Endothelial cell of umbilical vein (primary cell): ENCODE measurements at regions not wholly inside any gene's neighbourhood (a gene's known extent, or its start where the extent isn't known, plus 50 kb on each side); places are given as distances from the start of the nearest gene placed in this dataset.

Source experiments
- BruUV-seq: library from RNA; stranded (reverse); fragments of 400-500 nt; replicated peaks from 2 replicates; lab custom pipeline; 2021; lab: Mats Ljungman, UMichigan
- CTCF ChIA-PET: fragments of 300-600, 350-600 bp; sonication (Branson Sonifier 250); formaldehyde crosslinking; loops from one replicate; lab custom pipeline; 2021; ENCODE audit warnings: antibody characterized with exemption, inconsistent platforms; lab: Charles Lee
- POLR2A ChIA-PET: fragments of 300-600, 350-600 bp; sonication (Branson Sonifier 250); formaldehyde crosslinking; loops from one replicate; lab custom pipeline; 2021; ENCODE audit warnings: antibody characterized with exemption, inconsistent platforms; lab: Charles Lee
- DNase-seq: peaks from one replicate; pipeline ENCODE4 v3.0.0-alpha.2; 2011; ENCODE audit warnings: low read depth, low spot score
- FAIRE-seq: peaks from 2 replicates; lab custom pipeline; 2011; peaks lifted over from hg19 to GRCh38; lab: Jason Lieb, UNC
- H2AFZ ChIP-seq: 2 replicates; pipeline ENCODE4 v1.6.0; 2012; ENCODE audit warnings: low read depth, low read length, control low read depth, inconsistent platforms
- H3K27ac ChIP-seq: 2 replicates; pipeline ENCODE4 v1.5.1; 2011; ENCODE audit warnings: low read depth, mild to moderate bottlenecking, control low read depth, low read length, moderate library complexity; ENCODE audit not compliant: insufficient read depth
- H3K27me3 ChIP-seq, 2 experiments: 2 replicates each; pipeline versions ENCODE4 v1.6.0 to v1.6.1; 2011; ENCODE audit warnings: low read length in 2 of 2, mixed read lengths in 1 of 2; ENCODE audit not compliant: control insufficient read depth in 2 of 2, insufficient read depth in 2 of 2
- H3K36me3 ChIP-seq, 2 experiments: 2 replicates in 1 of 2; 3 replicates in 1 of 2; pipeline ENCODE4 v1.5.1; 2011; ENCODE audit warnings: low read length in 2 of 2, mild to moderate bottlenecking in 1 of 2, moderate library complexity in 1 of 2; ENCODE audit not compliant: control insufficient read depth in 2 of 2, insufficient read depth in 2 of 2; ENCODE audit errors: extremely low read depth in 1 of 2
- H3K4me1 ChIP-seq: 3 replicates; pipeline ENCODE4 v1.5.1; 2011; ENCODE audit warnings: mild to moderate bottlenecking, low read length; ENCODE audit not compliant: control insufficient read depth, insufficient read depth; ENCODE audit errors: extremely low read depth
- H3K4me2 ChIP-seq: 2 replicates; pipeline ENCODE4 v1.6.1; 2011; ENCODE audit warnings: low read length, control low read depth, mixed read lengths; ENCODE audit not compliant: insufficient read depth
- H3K4me3 ChIP-seq, 3 experiments: fragments of 200-600 bp in 1 of 3; sonication (generic), shearing (Covaris generic) in 1 of 3; replicated peaks in 1 of 3; 2 replicates each; pipeline ENCODE4 v1.5.1; 2011 to 2016; ENCODE audit warnings: control low read depth in 3 of 3, low read length in 3 of 3, mild to moderate bottlenecking in 2 of 3, inconsistent platforms in 1 of 3, low read depth in 1 of 3, moderate library complexity in 1 of 3; ENCODE audit not compliant: insufficient read depth in 1 of 3
- H3K79me2 ChIP-seq: 2 replicates; pipeline ENCODE4 v1.6.0; 2012; ENCODE audit warnings: low read length, inconsistent platforms; ENCODE audit not compliant: control insufficient read depth, insufficient read depth
- H3K9ac ChIP-seq: replicated peaks from 2 replicates; pipeline ENCODE3; 2011; ENCODE audit warnings: low read length, control low read depth; ENCODE audit not compliant: insufficient read depth; ENCODE audit errors: extremely low read depth
- H3K9me1 ChIP-seq: replicated peaks from 3 replicates; pipeline ENCODE4 v1.6.0; 2011; ENCODE audit warnings: mild to moderate bottlenecking, low read length; ENCODE audit not compliant: control insufficient read depth, insufficient read depth; ENCODE audit errors: extremely low read depth
- H3K9me3 ChIP-seq: replicated peaks from 2 replicates; pipeline ENCODE4 v1.5.1; 2012; ENCODE audit warnings: low read length, inconsistent platforms; ENCODE audit not compliant: control insufficient read depth, insufficient read depth
- H4K20me1 ChIP-seq: replicated peaks from 2 replicates; pipeline ENCODE3; 2011; ENCODE audit warnings: mild to moderate bottlenecking, low read length; ENCODE audit not compliant: control insufficient read depth, insufficient read depth; ENCODE audit errors: extremely low read depth
- EZH2 ChIP-seq: IDR thresholded peaks from 2 replicates; pipeline ENCODE4 v1.6.1; 2012; ENCODE audit warnings: borderline replicate concordance, low read depth, mild to moderate bottlenecking, moderate library complexity, low read length, inconsistent platforms; ENCODE audit not compliant: severe bottlenecking
- GATA2 ChIP-seq: IDR thresholded peaks from 2 replicates; pipeline ENCODE4 v1.7.0; 2011; ENCODE audit warnings: low read depth, mild to moderate bottlenecking, moderate library complexity, mixed read lengths, low read length; ENCODE audit not compliant: insufficient read length, insufficient read depth
- JUN ChIP-seq: IDR thresholded peaks from 2 replicates; pipeline ENCODE4 v1.6.1; 2011; ENCODE audit warnings: borderline replicate concordance, low read depth; ENCODE audit not compliant: insufficient read length, insufficient read depth
- MAX ChIP-seq: IDR thresholded peaks from 2 replicates; pipeline ENCODE4 v1.6.1; 2011; ENCODE audit not compliant: insufficient read depth, insufficient read length
- MYC ChIP-seq: IDR thresholded peaks from one replicate; pipeline ENCODE4 v1.6.1; 2011; ENCODE audit warnings: mild to moderate bottlenecking, low read depth, low read length
- POLR2A ChIP-seq: IDR thresholded peaks from 2 replicates; pipeline ENCODE4 v1.6.1; 2012; ENCODE audit warnings: low read depth, mild to moderate bottlenecking, control low read depth, low read length
- POLR2AphosphoS5 ChIP-seq: IDR thresholded peaks from 2 replicates; pipeline ENCODE4 v1.6.1; 2012; ENCODE audit warnings: low read depth, mild to moderate bottlenecking, control low read depth, low read length, moderate library complexity; ENCODE audit not compliant: insufficient read depth
- dilution Hi-C: fragments of 300-500 bp; cut with MboI; formaldehyde crosslinking; loops from one replicate; pipeline ENCODE4 v1.15.0; 2019; ENCODE audit warnings: low sequenced_read_pairs; ENCODE audit not compliant: extremely low pct_ligation_motif_present
- intact Hi-C: fragments of 100-400 bp; cut with micrococcal nuclease; formaldehyde crosslinking; loops from one replicate; pipeline ENCODE4 v1.10.0; 2022
- TF ChIP-seq, protein P1 (sequence below), 2 donors: IDR thresholded peaks; 1 replicate in 1 of 2; 2 replicates in 1 of 2; pipeline ENCODE4 v1.5.1; 2011; ENCODE audit warnings: low read length in 2 of 2, mild to moderate bottlenecking in 2 of 2, moderate library complexity in 2 of 2, control low read depth in 1 of 2, inconsistent platforms in 1 of 2, low read depth in 1 of 2; ENCODE audit not compliant: insufficient read depth in 1 of 2; ENCODE audit errors: extremely low read depth in 1 of 2

DNA sequence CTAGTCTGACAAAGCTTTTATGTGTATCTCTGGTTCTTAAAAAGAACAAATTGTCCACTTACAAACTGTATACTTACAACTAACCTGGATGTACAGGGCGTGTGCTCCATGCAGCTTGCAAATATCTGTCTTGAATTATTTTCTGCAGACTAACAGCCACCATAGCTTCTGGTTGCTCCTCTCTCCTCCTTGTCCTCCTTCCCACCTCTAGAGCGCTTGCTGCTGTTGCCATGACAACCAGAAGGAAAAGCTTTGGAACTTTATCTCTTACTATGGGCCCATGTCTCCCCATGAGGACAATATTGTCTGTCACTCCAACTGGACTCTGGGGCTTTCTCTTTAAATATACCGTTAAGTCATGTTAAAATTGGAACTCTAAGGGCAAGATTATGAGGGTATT, 71.5 kb upstream of the DHX40 start:
- no peak overlapping the region for H3K9ac ChIP-seq
- dilution Hi-C loops (no loop called here), intact Hi-C loops (no loop called here)
- H3K27ac ChIP-seq: no peak overlapping the region
- no peaks in the 10 kb centered on the region for H4K20me1 ChIP-seq
- H3K9me3 ChIP-seq: peaks cover 4% of the 10 kb centered on the region
- H3K36me3 ChIP-seq: no peaks in the 10 kb centered on the region
- no peak for FAIRE-seq
- ChIA-PET CTCF (interaction anchor here (0.7 kb wide), 1 partner anchor 41 kb away, joined by 3 read pairs; no protein-coding TSS in a partner anchor), POLR2A (no interaction called here)
- peaks cover 2% of the 10 kb centered on the region in 2 experiments for H3K27me3 ChIP-seq
- H3K4me2 ChIP-seq: no peak overlapping the region
- H3K9me1 ChIP-seq: no peaks in the 10 kb centered on the region
- BruUV-seq: no TSS peak
- H3K4me1 ChIP-seq: no peaks in the 10 kb centered on the region
- TF ChIP-seq MAX (no peak), POLR2A (no peak), JUN (no peak), EZH2 (no peak), POLR2AphosphoS5 (no peak), MYC (no peak), GATA2 (no peak)
- TF ChIP-seq, protein P1, sequence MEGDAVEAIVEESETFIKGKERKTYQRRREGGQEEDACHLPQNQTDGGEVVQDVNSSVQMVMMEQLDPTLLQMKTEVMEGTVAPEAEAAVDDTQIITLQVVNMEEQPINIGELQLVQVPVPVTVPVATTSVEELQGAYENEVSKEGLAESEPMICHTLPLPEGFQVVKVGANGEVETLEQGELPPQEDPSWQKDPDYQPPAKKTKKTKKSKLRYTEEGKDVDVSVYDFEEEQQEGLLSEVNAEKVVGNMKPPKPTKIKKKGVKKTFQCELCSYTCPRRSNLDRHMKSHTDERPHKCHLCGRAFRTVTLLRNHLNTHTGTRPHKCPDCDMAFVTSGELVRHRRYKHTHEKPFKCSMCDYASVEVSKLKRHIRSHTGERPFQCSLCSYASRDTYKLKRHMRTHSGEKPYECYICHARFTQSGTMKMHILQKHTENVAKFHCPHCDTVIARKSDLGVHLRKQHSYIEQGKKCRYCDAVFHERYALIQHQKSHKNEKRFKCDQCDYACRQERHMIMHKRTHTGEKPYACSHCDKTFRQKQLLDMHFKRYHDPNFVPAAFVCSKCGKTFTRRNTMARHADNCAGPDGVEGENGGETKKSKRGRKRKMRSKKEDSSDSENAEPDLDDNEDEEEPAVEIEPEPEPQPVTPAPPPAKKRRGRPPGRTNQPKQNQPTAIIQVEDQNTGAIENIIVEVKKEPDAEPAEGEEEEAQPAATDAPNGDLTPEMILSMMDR (IDR thresholded peaks at IDR 0.05; ENCODE audit: extremely low read depth in 1 of 2, insufficient read depth in 1 of 2, low read depth in 1 of 2, low read length in 2 of 2): no peak
- no peak for DNase-seq
- H3K4me3 ChIP-seq: no peak overlapping the region
- H2AFZ ChIP-seq: no peak overlapping the region
- no peaks in the 10 kb centered on the region for H3K79me2 ChIP-seq
